PC-3 (cell line): ENCODE measurements at regions not wholly inside any gene's neighbourhood (a gene's known extent, or its start where the extent isn't known, plus 50 kb on each side); places are given as distances from the start of the nearest gene placed in this dataset.

Experiments used
- ATAC-seq: fragments of 200-7000 bp; cut with Tn5 transposase; 2 replicates; pipeline ENCODE4 v1.9.1; 2020; ENCODE audit warnings: mild to moderate bottlenecking, moderate library complexity
- BruUV-seq: library from RNA; stranded (reverse); fragments of 400-500 nt; replicated peaks from 2 replicates; lab custom pipeline; 2021; lab: Mats Ljungman, UMichigan
- CTCF ChIA-PET: fragments of 300-600 bp; sonication (Branson Sonifier 250); formaldehyde crosslinking; loops from one replicate; lab custom pipeline; 2022; ENCODE audit warnings: antibody characterized with exemption; lab: Charles Lee
- POLR2A ChIA-PET: fragments of 300-600 bp; sonication (Branson Sonifier 250); formaldehyde crosslinking; loops from one replicate; lab custom pipeline; 2022; ENCODE audit warnings: antibody characterized with exemption; ENCODE audit not compliant: unreplicated experiment; lab: Charles Lee
- DNase-seq: peaks from one replicate; pipeline ENCODE4 v3.0.0-alpha.2; 2015
- H2AFZ ChIP-seq: fragments of 300-600 bp; sonication (generic); 2 replicates; pipeline ENCODE4 v1.6.0; 2016; ENCODE audit warnings: antibody characterized with exemption, low read length
- H3F3A ChIP-seq: fragments of 300-600 bp; sonication (generic); one replicate; pipeline ENCODE4 v1.6.0; 2017; ENCODE audit warnings: antibody characterized with exemption, low read length, control low read depth, mild to moderate bottlenecking; ENCODE audit not compliant: unreplicated experiment
- H3K27ac ChIP-seq: fragments of 300-600 bp; sonication (generic); 2 replicates; pipeline ENCODE4 v1.5.1; 2016; ENCODE audit warnings: mild to moderate bottlenecking, low read length
- H3K27me3 ChIP-seq: fragments of 300-600 bp; sonication (generic); 2 replicates; pipeline ENCODE4 v1.6.1; 2016; ENCODE audit warnings: low read length, mixed read lengths
- H3K36me3 ChIP-seq: fragments of 300-600 bp; sonication (generic); 2 replicates; pipeline ENCODE4 v1.6.1; 2016; ENCODE audit warnings: low read depth, mixed run types, low read length, mixed read lengths
- H3K4me1 ChIP-seq: fragments of 300-600 bp; sonication (generic); 2 replicates; pipeline ENCODE4 v1.5.1; 2016; ENCODE audit warnings: low read length; ENCODE audit not compliant: insufficient read depth
- H3K4me2 ChIP-seq: fragments of 300-600 bp; sonication (generic); 2 replicates; pipeline ENCODE4 v1.6.0; 2016; ENCODE audit warnings: low read length
- H3K4me3 ChIP-seq: fragments of 300-600 bp; sonication (generic); 2 replicates; pipeline ENCODE4 v1.5.1; 2016; ENCODE audit warnings: mild to moderate bottlenecking, low read length, mixed read lengths
- H3K79me2 ChIP-seq: fragments of 300-600 bp; sonication (generic); 2 replicates; pipeline ENCODE4 v1.6.1; 2017; ENCODE audit warnings: low read length, mixed read lengths
- H3K9ac ChIP-seq: fragments of 300-600 bp; sonication (generic); 2 replicates; pipeline ENCODE4 v1.6.0; 2016; ENCODE audit warnings: mild to moderate bottlenecking, low read length
- H3K9me2 ChIP-seq: fragments of 300-600 bp; sonication (generic); replicated peaks from 2 replicates; pipeline ENCODE4 v1.6.1; 2016; ENCODE audit warnings: mixed run types, low read length, mixed read lengths
- H3K9me3 ChIP-seq: fragments of 300-600 bp; sonication (generic); 2 replicates; pipeline ENCODE4 v1.6.1; 2016; ENCODE audit warnings: low read length, mixed read lengths
- H4K20me1 ChIP-seq: fragments of 300-600 bp; sonication (generic); 2 replicates; pipeline ENCODE4 v1.6.1; 2016; ENCODE audit warnings: low read length, mixed read lengths
- CTCF ChIP-seq: fragments of 300-600 bp; sonication (generic); conservative IDR thresholded peaks from 2 replicates; pipeline ENCODE4 v1.5.1; 2017; ENCODE audit warnings: antibody characterized with exemption, low read depth, mild to moderate bottlenecking, low read length
- EZH2 ChIP-seq: fragments of 300-600 bp; sonication (generic); IDR thresholded peaks from one replicate; pipeline ENCODE4 v1.6.1; 2017; ENCODE audit warnings: antibody characterized with exemption, mild to moderate bottlenecking, low read length; ENCODE audit not compliant: unreplicated experiment
- EZH2phosphoT487 ChIP-seq: fragments of 300-600 bp; sonication (generic); IDR thresholded peaks from 2 replicates; pipeline ENCODE4 v1.6.1; 2018; ENCODE audit warnings: mild to moderate bottlenecking, antibody characterized with exemption, low read length, borderline replicate concordance
- intact Hi-C: fragments of 100-400 bp; cut with micrococcal nuclease; formaldehyde crosslinking; loops from 2 replicates; pipeline ENCODE4 v1.9.0; 2023

GRCh38 chr3:147509448-147509847 lies 100.3 kb downstream of the ZIC1 start:
- Histone ChIP-seq H3K27me3 (peaks cover 37% of the 10 kb centered on the region), H3F3A (no peaks in the 10 kb centered on the region), H2AFZ (no peak overlapping the region), H3K4me3 (no peak overlapping the region), H3K36me3 (no peaks in the 10 kb centered on the region), H3K4me2 (no peak overlapping the region), H4K20me1 (no peaks in the 10 kb centered on the region), H3K9me3 (no peaks in the 10 kb centered on the region), H3K9ac (no peak overlapping the region), H3K27ac (no peak overlapping the region), H3K4me1 (no peaks in the 10 kb centered on the region), H3K9me2 (no peaks in the 10 kb centered on the region), H3K79me2 (no peaks in the 10 kb centered on the region)
- intact Hi-C loops, result no loop called here
- no peak for ATAC-seq
- DNase-seq, result no peak
- ChIA-PET CTCF (no interaction called here), POLR2A (no interaction called here)
- TF ChIP-seq EZH2 (no peak), CTCF (no peak), EZH2phosphoT487 (no peak)
- no TSS peak for BruUV-seq

GRCh38 chr3:147513785-147514184 lies 104.6 kb downstream of the ZIC1 start:
- Histone ChIP-seq H3K27ac (no peak overlapping the region), H3K9me3 (no peaks in the 10 kb centered on the region), H3K27me3 (peaks cover 49% of the 10 kb centered on the region), H4K20me1 (no peaks in the 10 kb centered on the region), H3K36me3 (no peaks in the 10 kb centered on the region), H3K4me2 (no peak overlapping the region), H3K4me1 (no peaks in the 10 kb centered on the region), H3K9ac (no peak overlapping the region), H3K4me3 (no peak overlapping the region), H2AFZ (no peak overlapping the region), H3F3A (no peaks in the 10 kb centered on the region), H3K9me2 (no peaks in the 10 kb centered on the region), H3K79me2 (no peaks in the 10 kb centered on the region)
- POLR2A ChIA-PET, result no interaction called here
- DNase-seq (no peak), ATAC-seq (no peak)
- CTCF ChIA-PET, result no interaction called here
- intact Hi-C loops, result no loop called here
- no peak for TF ChIP-seq EZH2
- no peak for TF ChIP-seq EZH2phosphoT487
- TF ChIP-seq CTCF, result no peak
- no TSS peak for BruUV-seq

- H4K20me1 ChIP-seq, result no peaks in the 10 kb centered on the region
- H3K9ac ChIP-seq, result no peak overlapping the region
- H3K36me3 ChIP-seq, result no peaks in the 10 kb centered on the region
- no peaks in the 10 kb centered on the region for H3K79me2 ChIP-seq
- H2AFZ ChIP-seq, result no peak overlapping the region
- TF ChIP-seq EZH2, result no peak
- TF ChIP-seq EZH2phosphoT487, result no peak
- no peak for TF ChIP-seq CTCF
- H3K9me2 ChIP-seq, result no peaks in the 10 kb centered on the region
- POLR2A ChIA-PET, result no interaction called here
- CTCF ChIA-PET, result no interaction called here
- no peaks in the 10 kb centered on the region for H3K4me1 ChIP-seq
- no peak overlapping the region for H3K4me3 ChIP-seq
- ATAC-seq (no peak), DNase-seq (no peak)
- intact Hi-C loops, result no loop called here
- H3K4me2 ChIP-seq, result no peak overlapping the region
- no peaks in the 10 kb centered on the region for H3F3A ChIP-seq
- no TSS peak for BruUV-seq
- peaks cover 49% of the 10 kb centered on the region for H3K27me3 ChIP-seq
- H3K9me3 ChIP-seq, result no peaks in the 10 kb centered on the region
- no peak overlapping the region for H3K27ac ChIP-seq
Observed at GRCh38 chr3:147514366-147515160, 105.4 kb downstream of the ZIC1 start.
